HPDE6-E6E7 (cell line): ENCODE measurements at regions not wholly inside any gene's neighbourhood (a gene's known extent, or its start where the extent isn't known, plus 50 kb on each side); places are given as distances from the start of the nearest gene placed in this dataset.
"Not testable (repeated sequence)": the region's sequence is repeated elsewhere in the genome, so short reads cannot be mapped to it uniquely, and the experiment has no call there.

Experiments
- DNase-seq: peaks from one replicate; pipeline ENCODE4 v3.0.0; 2011; ENCODE audit warnings: missing footprints; ENCODE audit errors: extremely low spot score

GRCh38 chr5:118378959-118379358, 609.4 kb downstream of the DTWD2 start:
- no peak for DNase-seq

GRCh38 chr5:118377420-118377819, 610.9 kb downstream of the DTWD2 start:
- DNase-seq: no peak

GRCh38 chr5:118371973-118372831, 616.1 kb downstream of the DTWD2 start:
- DNase-seq: no peak

DNA sequence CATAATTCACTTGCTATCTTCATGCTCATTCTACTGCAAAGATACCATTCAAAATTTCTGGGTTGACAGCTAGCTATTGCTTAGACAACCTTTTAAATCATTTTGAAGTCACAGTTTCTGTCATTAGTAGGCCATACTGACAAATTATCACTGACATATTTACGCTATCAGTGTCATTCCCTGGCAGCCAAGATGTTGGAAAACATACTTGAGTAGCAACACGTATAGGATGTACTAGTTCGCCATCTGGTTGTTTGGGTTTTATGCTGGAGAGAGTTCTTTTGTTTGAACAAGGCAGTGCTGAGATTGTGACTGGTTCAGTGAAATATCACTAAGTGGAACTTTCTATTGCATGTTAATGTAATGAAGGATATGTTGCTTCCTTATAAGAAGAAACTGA, 621.9 kb downstream of the DTWD2 start:
- no peak for DNase-seq

DNA sequence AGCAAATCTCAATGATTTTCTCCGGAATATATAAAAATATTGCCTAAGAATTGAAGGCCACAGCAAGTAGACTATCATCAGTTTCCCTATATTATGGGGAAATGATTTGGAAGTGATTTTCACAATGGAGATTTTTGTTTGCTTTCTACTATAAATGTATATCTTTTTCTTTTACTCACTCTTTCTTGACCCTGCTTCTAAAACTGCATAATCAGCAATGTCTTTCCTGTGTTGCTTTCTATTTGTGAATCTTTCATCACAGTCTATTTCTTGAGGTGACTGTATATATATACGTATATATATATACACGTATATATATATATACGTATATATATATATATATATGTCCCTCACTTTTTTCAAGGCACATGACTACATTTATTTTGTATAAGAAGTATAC, 622.6 kb downstream of the DTWD2 start:
- no peak for DNase-seq

DNA sequence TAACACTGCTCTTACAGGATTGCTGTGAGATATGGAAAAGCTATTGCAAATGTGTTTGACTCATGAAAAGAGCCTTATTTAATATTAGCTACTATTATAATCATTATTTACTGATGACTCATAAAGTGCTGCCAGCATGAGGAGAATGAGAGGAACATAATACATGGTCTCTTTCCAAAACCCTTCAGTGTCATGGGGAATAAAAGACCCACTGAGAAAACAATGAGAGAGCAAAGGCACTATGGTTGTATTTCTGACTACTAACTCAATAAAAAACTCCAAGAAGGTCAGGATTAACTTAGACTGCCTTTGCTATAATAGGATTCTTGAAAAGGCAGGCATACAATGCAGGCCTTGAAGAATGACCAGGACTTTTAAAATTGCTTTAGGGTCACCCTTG, 633.5 kb downstream of the DTWD2 start:
- no peak for DNase-seq

DNA sequence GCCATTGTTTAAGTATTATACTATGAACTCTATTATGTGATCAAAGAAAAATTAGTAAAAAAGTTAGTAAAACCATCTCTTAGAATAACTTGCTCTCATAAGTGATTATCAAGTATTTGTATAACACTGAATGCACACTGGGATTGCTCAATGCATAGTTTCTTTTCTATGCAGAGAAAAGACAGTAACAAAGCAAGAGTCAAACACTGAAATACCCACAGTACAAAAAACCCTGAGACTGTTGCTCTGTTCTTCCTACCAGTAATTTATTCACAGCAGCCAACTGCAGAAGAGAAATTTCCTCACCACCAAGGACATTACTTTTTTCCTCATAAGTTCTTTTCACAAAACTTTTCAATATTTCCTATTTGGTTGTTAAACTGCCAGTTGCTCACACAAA, 634.4 kb downstream of the DTWD2 start:
- no peak for DNase-seq

GRCh38 chr5:118336468-118336867, 651.9 kb downstream of the DTWD2 start:
- no peak for DNase-seq

GRCh38 chr5:118327389-118327788, 661.0 kb downstream of the DTWD2 start:
- DNase-seq: no peak

DNA sequence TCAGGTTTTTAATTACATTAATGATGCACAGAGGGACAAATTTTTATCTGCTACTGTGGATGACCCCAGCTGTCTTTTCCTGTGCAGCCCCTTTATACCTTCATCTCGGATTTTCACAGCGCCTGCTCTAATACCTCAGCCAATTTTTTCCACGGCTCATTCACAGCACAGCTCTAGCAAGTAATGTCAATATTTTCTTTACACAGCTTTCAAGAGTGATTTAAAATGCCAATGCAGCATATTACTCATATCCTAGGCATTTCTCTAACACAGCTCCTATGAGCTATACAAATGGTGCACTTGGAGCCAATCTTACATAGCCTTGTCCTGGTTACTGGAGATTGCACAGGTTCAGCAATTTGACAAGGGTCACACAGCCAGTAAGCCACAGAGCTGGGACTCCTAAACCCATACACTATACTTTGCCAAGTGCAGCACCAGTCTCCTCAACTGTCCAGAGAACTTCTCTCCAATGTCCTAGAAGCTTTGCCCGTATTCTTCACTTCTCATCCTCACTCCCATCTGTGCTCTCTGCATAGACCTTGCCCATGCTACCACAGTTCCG, 661.8 kb downstream of the DTWD2 start:
- DNase-seq: no peak

- no peak for DNase-seq
Observed at GRCh38 chr5:118325931-118326330, 662.4 kb downstream of the DTWD2 start.

GRCh38 chr5:118323723-118324122, 664.6 kb downstream of the DTWD2 start:
- DNase-seq: not testable (repeated sequence)

DNA sequence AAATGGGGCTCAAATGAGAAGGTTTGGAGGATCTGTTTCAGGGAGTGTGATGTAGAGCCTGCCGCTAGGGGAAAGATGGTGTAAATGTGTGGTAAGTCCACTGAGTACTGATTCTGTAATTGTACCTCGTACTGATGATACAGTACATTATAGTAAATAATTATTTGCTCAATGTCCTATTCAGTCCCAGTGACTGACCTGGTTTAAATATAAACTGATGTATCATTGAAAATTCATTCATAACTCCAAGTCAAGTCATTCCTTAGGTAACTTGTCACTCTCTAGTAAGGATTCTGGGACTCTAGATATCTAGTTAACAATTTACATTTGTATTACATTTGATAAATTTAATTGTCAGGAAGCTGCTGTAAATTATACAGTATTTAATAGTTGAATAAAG, 667.3 kb downstream of the DTWD2 start:
- no peak for DNase-seq

- DNase-seq: no peak
Observed at GRCh38 chr5:118320121-118320520, 668.2 kb downstream of the DTWD2 start.

DNA sequence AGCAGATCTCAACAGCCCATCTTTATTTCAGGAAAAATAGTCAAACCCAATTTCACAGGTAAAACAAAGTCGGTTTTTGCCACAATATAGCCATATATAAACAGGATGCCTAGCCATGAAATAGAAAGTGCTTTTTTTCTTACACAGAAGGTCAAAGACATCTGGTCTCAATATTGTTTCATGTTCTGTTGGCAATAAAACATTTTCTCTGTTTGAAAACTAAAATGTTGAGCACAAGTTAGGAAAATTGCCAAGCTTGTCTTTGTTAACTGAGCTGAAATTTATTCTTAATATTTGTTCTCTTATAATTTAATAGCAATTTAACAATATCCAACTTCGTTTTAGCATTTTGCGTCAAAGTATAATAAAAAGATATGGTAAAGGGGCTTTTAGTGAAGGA, 673.4 kb downstream of the DTWD2 start:
- DNase-seq: no peak

DNA sequence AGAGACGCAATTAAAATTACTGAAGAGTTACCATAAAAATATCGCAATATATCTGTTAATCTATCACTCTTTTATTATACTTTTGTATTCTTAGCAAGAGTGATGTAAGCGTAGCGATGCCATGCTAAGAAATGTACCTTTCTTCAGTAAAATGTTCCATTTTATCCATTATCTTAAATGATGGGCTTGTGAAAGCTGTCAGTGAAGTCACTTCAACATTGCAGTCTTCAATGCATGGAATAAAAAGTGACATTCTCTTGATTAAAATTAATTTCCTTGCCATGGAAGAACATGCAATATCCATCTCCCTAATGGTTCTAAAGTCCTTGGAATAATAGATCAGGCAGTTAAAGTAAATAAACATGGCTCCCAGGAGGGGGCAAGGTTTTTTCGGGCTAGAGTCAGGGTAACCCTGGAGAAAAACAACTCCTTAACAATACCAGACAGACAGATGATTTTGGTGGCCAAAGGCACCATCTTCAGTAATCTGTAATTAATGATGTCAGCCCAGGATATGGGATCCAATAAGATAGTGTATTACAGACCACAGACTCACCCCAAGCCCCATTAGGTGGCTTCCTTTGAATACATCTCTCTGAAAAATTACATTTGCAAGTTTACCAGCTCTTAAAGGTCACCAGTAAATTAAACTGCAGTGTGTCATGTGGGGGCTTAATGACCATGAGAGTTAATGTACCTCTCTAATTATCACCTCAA, 677.1 kb downstream of the DTWD2 start:
- DNase-seq: no peak

DNA sequence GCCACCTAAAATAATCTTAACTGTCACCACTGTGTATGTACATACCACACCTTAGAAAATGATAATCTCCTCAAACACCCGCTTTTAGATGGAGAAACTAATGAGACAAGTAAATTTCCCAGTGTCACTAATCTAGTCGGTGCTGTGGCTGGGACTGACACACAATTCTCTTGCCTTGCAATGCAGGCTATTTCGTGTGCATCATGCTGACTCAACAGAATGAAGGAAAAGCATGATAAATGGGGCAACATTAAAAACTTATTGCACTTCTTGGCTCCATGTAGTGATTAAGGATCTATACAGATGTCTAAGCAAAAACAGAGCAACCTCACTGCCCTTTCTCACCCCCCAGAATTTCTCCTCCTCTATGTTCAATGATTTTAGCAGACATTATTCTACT, 677.9 kb downstream of the DTWD2 start:
- no peak for DNase-seq

GRCh38 chr5:118303296-118303695, 685.1 kb downstream of the DTWD2 start:
- no peak for DNase-seq

- no peak for DNase-seq
Observed at GRCh38 chr5:118302786-118303185, 685.6 kb downstream of the DTWD2 start.

GRCh38 chr5:118301696-118302095, 686.7 kb downstream of the DTWD2 start:
- DNase-seq: no peak

DNA sequence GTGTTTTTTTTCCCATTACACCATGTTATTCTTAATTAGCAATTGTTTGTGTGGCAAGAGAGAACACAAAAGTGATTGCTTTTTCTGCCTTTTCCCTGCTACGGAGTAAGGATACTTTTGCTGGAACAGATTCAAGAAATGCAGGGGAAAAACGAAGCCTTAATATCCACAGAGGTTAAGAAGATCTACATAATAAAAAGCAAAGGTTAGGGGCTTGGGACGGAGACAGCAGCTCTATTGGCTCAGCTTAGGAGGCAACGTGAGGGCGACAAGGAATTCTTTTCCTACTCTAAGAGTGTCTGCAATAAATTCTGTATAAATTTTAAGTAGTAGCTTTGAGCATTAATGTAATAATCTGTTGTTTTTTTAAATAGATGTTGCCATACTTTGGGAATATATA, 693.3 kb downstream of the DTWD2 start:
- no peak for DNase-seq

GRCh38 chr5:118293378-118293777, 695.0 kb downstream of the DTWD2 start:
- DNase-seq: no peak

DNA sequence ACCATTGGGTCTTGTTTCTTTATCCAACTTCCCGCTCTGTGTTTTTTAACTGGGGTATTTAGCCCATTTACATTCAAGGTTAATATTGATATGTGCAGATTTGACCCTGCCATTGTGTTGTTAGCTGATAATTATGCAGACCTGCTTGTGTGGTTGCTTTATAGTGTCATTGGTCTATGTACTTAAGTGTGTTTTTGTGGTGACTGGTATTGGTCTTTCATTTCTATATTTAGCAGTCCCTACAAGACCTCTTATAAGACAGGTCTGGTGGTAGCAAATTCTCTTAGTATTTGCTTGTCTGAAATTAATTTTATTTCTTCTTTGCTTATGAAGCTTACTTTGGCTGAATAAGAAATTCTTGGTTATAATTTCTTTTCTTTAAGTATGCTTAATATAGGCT, 698.1 kb downstream of the DTWD2 start:
- DNase-seq: no peak
